Stimulated activated CD4-positive, alpha-beta T cell treated with anti-CD3 and anti-CD28 coated beads, Interleukin-4, amount 100 ng/mL, for 24 hours (primary cell): ENCODE measurements at regions not wholly inside any gene's neighbourhood (a gene's known extent, or its start where the extent isn't known, plus 50 kb on each side); places are given as distances from the start of the nearest gene placed in this dataset.
A peak's percentile ranks its signal among the peaks of the same experiment; 100 is the strongest.

Experiments used
- DNase-seq: peaks from one replicate; pipeline ENCODE4 v3.0.0-alpha.2; 2020

- DNase-seq = no peak
Measured at GRCh38 chr7:86942995-86943394, 116.5 kb downstream of the ELAPOR2 start.

- no peak for DNase-seq
Measured at GRCh38 chr7:86942081-86942480, 117.4 kb downstream of the ELAPOR2 start.

- DNase-seq = peak; percentile 66
Measured at GRCh38 chr7:86939197-86939814, 120.1 kb downstream of the ELAPOR2 start.

- DNase-seq = no peak
Measured at GRCh38 chr7:86937363-86937878, 122.0 kb downstream of the ELAPOR2 start.

- DNase-seq = no peak
Measured at GRCh38 chr7:86933295-86933845, 126.1 kb downstream of the ELAPOR2 start.

- no peak for DNase-seq
Measured at GRCh38 chr7:86932038-86932512, 127.4 kb downstream of the ELAPOR2 start.

- no peak for DNase-seq
Measured at GRCh38 chr7:86931439-86931838, 128.0 kb downstream of the ELAPOR2 start.

- DNase-seq = no peak
Measured at GRCh38 chr7:86930554-86931307, 128.7 kb downstream of the ELAPOR2 start.

GRCh38 chr7:86929293-86930109 lies 130.0 kb downstream of the ELAPOR2 start:
- DNase-seq = no peak

GRCh38 chr7:86928308-86928707 lies 131.1 kb downstream of the ELAPOR2 start:
- DNase-seq = no peak

- DNase-seq = peak; percentile 39
Measured at GRCh38 chr7:86926732-86927131, 132.7 kb downstream of the ELAPOR2 start.

- DNase-seq = no peak
Measured at GRCh38 chr7:86925221-86925620, 134.2 kb downstream of the ELAPOR2 start.

- DNase-seq = no peak
Measured at GRCh38 chr7:86923527-86923926, 135.9 kb downstream of the ELAPOR2 start.

- no peak for DNase-seq
Measured at GRCh38 chr7:86920154-86920553, 139.3 kb downstream of the ELAPOR2 start.

- no peak for DNase-seq
Measured at GRCh38 chr7:86918245-86918644, 141.2 kb downstream of the ELAPOR2 start.

GRCh38 chr7:86916277-86916825 lies 143.1 kb downstream of the ELAPOR2 start:
- no peak for DNase-seq

- no peak for DNase-seq
Measured at GRCh38 chr7:86914551-86914950, 144.9 kb downstream of the ELAPOR2 start.
